Tibial nerve (tissue), 4 donors: ENCODE measurements at regions not wholly inside any gene's neighbourhood (a gene's known extent, or its start where the extent isn't known, plus 50 kb on each side); places are given as distances from the start of the nearest gene placed in this dataset.

Experiments used
- DNase-seq, 2 donors: peaks; one replicate each; pipeline ENCODE4 v3.0.0-alpha.2; 2019; ENCODE audit warnings: low spot score in 2 of 2
- H3K27ac ChIP-seq, 4 donors: fragments of 200-600 bp; sonication (generic) in 3 of 4; one replicate each; pipeline ENCODE4 v1.5.1; 2017 to 2019; ENCODE audit warnings: mild to moderate bottlenecking in 1 of 4
- H3K27me3 ChIP-seq, 2 donors: fragments of 200-600 bp; sonication (generic) in 1 of 2; one replicate each; pipeline versions ENCODE4 v1.5.1 to v1.6.0; 2017 to 2019
- H3K36me3 ChIP-seq, 3 donors: fragments of 200-600 bp; sonication (generic); one replicate each; pipeline ENCODE4 v1.5.1; 2018 to 2019
- H3K4me1 ChIP-seq, 4 donors: fragments of 200-600 bp; sonication (generic) in 3 of 4; one replicate each; pipeline ENCODE4 v1.5.1; 2017 to 2019
- H3K4me3 ChIP-seq, 4 donors: fragments of 200-600 bp; sonication (generic) in 3 of 4; one replicate each; pipeline ENCODE4 v1.5.1; 2017 to 2019; ENCODE audit warnings: mild to moderate bottlenecking in 1 of 4, moderate library complexity in 1 of 4
- H3K9me3 ChIP-seq, 4 donors: fragments of 200-600 bp; sonication (generic) in 3 of 4; one replicate each; pipeline ENCODE4 v1.5.1; 2017 to 2019
- EP300 ChIP-seq, 2 donors: sonication (generic); formaldehyde crosslinking; IDR thresholded peaks; one replicate each; pipeline ENCODE4 v1.6.1; 2017; ENCODE audit warnings: antibody characterized with exemption in 2 of 2, mild to moderate bottlenecking in 1 of 2
- POLR2A ChIP-seq, 2 donors: fragments of 450-650 bp; IDR thresholded peaks; one replicate each; pipeline ENCODE4 v1.6.1; 2017; ENCODE audit warnings: antibody characterized with exemption in 2 of 2, mild to moderate bottlenecking in 2 of 2, moderate library complexity in 2 of 2
- WGBS, 2 donors: methylation state at CpG; one replicate each; pipeline ENCODE4 v1.1.5; 2018; 5-methylcytosine and 5-hydroxymethylcytosine counted together
- TF ChIP-seq, protein P1 (sequence below), 5 experiments: fragments of 200-600 bp in 3 of 5; fragments of 450-650 bp in 2 of 5; sonication (generic) in 3 of 5; IDR thresholded peaks; one replicate each; pipeline ENCODE4 v1.5.1; 2016 to 2019; ENCODE audit warnings: antibody characterized with exemption in 5 of 5, mild to moderate bottlenecking in 3 of 5, moderate library complexity in 2 of 5

DNA sequence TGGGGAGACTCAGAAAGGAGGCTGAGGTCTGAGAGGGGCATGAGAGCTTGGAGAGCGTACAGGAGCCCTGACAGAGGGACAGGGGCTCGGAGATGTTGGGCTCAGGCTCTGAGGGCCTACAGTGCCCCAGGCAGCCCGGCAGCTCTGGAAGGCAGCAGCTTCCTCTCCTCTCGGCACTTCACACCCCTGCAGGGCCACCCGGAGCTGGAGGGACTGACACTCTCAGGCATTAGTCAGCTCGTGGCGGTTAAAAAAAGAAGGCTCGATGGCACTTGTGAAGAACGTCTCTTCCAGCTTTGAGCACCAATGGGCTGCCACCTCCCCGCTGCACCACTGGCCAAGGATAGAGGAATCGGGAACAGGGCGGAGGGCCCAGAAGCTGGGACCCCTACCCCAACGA is 62.6 kb upstream of the SIRPA start:
- no peak overlapping the region for H3K4me3 ChIP-seq
- no peaks in the 10 kb centered on the region for H3K9me3 ChIP-seq
- no peaks in the 10 kb centered on the region for H3K27me3 ChIP-seq
- 63 to 70% methylated on average over 13 of the region's 13 CpGs for WGBS, 2 donors
- peaks cover 0 to 33% (median 11%) of the 10 kb centered on the region in 4 donors for H3K4me1 ChIP-seq
- no peak for DNase-seq
- TF ChIP-seq EP300 (IDR thresholded peaks at IDR 0.05) (no peak), POLR2A (IDR thresholded peaks at IDR 0.05) (no peak)
- TF ChIP-seq, protein P1, sequence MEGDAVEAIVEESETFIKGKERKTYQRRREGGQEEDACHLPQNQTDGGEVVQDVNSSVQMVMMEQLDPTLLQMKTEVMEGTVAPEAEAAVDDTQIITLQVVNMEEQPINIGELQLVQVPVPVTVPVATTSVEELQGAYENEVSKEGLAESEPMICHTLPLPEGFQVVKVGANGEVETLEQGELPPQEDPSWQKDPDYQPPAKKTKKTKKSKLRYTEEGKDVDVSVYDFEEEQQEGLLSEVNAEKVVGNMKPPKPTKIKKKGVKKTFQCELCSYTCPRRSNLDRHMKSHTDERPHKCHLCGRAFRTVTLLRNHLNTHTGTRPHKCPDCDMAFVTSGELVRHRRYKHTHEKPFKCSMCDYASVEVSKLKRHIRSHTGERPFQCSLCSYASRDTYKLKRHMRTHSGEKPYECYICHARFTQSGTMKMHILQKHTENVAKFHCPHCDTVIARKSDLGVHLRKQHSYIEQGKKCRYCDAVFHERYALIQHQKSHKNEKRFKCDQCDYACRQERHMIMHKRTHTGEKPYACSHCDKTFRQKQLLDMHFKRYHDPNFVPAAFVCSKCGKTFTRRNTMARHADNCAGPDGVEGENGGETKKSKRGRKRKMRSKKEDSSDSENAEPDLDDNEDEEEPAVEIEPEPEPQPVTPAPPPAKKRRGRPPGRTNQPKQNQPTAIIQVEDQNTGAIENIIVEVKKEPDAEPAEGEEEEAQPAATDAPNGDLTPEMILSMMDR (IDR thresholded peaks at IDR 0.05), result no peak
- no peaks in the 10 kb centered on the region for H3K36me3 ChIP-seq
- no peak overlapping the region for H3K27ac ChIP-seq

DNA sequence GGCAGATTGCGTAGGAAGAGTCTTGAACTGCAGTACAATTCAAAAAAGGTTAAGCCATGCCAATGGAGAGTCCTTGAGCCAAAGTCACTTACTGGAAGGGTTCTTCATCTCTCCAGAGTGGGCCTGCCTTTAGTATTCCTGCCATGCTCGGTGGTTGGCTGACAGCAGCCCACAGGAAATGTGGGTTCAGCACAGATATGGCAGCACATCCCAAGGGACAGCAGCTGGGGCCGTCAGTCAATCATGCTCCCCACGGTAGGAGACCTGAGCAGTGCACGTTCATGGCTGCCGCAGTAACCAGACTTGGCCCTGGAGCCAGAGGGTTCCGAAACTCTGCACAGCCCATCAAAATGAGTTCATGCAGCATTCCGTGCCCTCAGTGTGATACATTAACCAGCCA is 63.6 kb upstream of the SIRPA start:
- Histone ChIP-seq H3K27me3 (no peaks in the 10 kb centered on the region), H3K4me1 (peaks cover 0 to 36% (median 14%) of the 10 kb centered on the region in 4 donors), H3K36me3 (no peaks in the 10 kb centered on the region), H3K4me3 (no peak overlapping the region), H3K9me3 (no peaks in the 10 kb centered on the region), H3K27ac (no peak overlapping the region)
- TF ChIP-seq, protein P1 (IDR thresholded peaks at IDR 0.05), result no peak
- TF ChIP-seq POLR2A (IDR thresholded peaks at IDR 0.05) (no peak), EP300 (IDR thresholded peaks at IDR 0.05) (no peak)
- 84 to 92% methylated on average over 8 of the region's 8 CpGs for WGBS, 2 donors
- no peak for DNase-seq

- Histone ChIP-seq H3K36me3 (no peaks in the 10 kb centered on the region), H3K27ac (peak overlapping the region in 1 of 4 donors; percentile 88), H3K4me3 (no peak overlapping the region), H3K9me3 (no peaks in the 10 kb centered on the region), H3K4me1 (peaks cover 0 to 39% (median 14%) of the 10 kb centered on the region in 4 donors), H3K27me3 (no peaks in the 10 kb centered on the region)
- DNase-seq, result no peak
- TF ChIP-seq, protein P1 (IDR thresholded peaks at IDR 0.05), result no peak
- no peak for TF ChIP-seq POLR2A (IDR thresholded peaks at IDR 0.05)
- TF ChIP-seq EP300 (IDR thresholded peaks at IDR 0.05), result no peak
- 52 to 61% methylated on average over 6 of the region's 6 CpGs for WGBS, 2 donors
These were observed 64.1 kb upstream of the SIRPA start for GRCh38 chr20:1831096-1831495.

- H3K9me3 ChIP-seq, result no peaks in the 10 kb centered on the region
- WGBS, 2 donors, result 37 to 50% methylated on average over 4 to 7 of the region's 7 CpGs
- H3K4me1 ChIP-seq, result peaks cover 0 to 39% (median 14%) of the 10 kb centered on the region in 4 donors
- TF ChIP-seq POLR2A (IDR thresholded peaks at IDR 0.05) (no peak), EP300 (IDR thresholded peaks at IDR 0.05) (no peak)
- no peaks in the 10 kb centered on the region for H3K27me3 ChIP-seq
- H3K4me3 ChIP-seq, result no peak overlapping the region
- DNase-seq, result no peak
- no peaks in the 10 kb centered on the region for H3K36me3 ChIP-seq
- H3K27ac ChIP-seq, result peak overlapping the region in 3 of 4 donors; percentile 23 to 90 (median 88)
These were observed 65.0 kb upstream of the SIRPA start for GRCh38 chr20:1830240-1830639.

GRCh38 chr20:1829531-1829930 is 65.7 kb upstream of the SIRPA start:
- DNase-seq, result no peak
- TF ChIP-seq EP300 (IDR thresholded peaks at IDR 0.05) (no peak), POLR2A (IDR thresholded peaks at IDR 0.05) (no peak)
- TF ChIP-seq, protein P1 (IDR thresholded peaks at IDR 0.05), result no peak
- Histone ChIP-seq H3K27ac (peak overlapping the region in 2 of 4 donors; percentile 88 to 90), H3K9me3 (no peaks in the 10 kb centered on the region), H3K27me3 (no peaks in the 10 kb centered on the region), H3K36me3 (no peaks in the 10 kb centered on the region), H3K4me3 (no peak overlapping the region), H3K4me1 (peaks cover 0 to 46% (median 14%) of the 10 kb centered on the region in 4 donors)
- WGBS, 2 donors, result 71 to 76% methylated on average over 9 of the region's 9 CpGs

GRCh38 chr20:1828786-1829131 is 66.4 kb upstream of the SIRPA start:
- peaks cover 0 to 49% (median 14%) of the 10 kb centered on the region in 4 donors for H3K4me1 ChIP-seq
- peaks cover 0 to 7% (median 0%) of the 10 kb centered on the region in 4 donors for H3K9me3 ChIP-seq
- H3K36me3 ChIP-seq, result no peaks in the 10 kb centered on the region
- DNase-seq, result no peak
- no peak overlapping the region for H3K4me3 ChIP-seq
- H3K27ac ChIP-seq, result peak overlapping the region; percentile 14 to 90 (median 81)
- TF ChIP-seq POLR2A (IDR thresholded peaks at IDR 0.05) (no peak), EP300 (IDR thresholded peaks at IDR 0.05) (no peak)
- TF ChIP-seq, protein P1 (IDR thresholded peaks at IDR 0.05), result no peak
- no peaks in the 10 kb centered on the region for H3K27me3 ChIP-seq
- WGBS, 2 donors, result 27 to 38% methylated on average over 1 of the region's 1 CpG
